ENCODE measurements at regions not wholly inside any gene's neighbourhood (a gene's known extent, or its start where the extent isn't known, plus 50 kb on each side); places are given as distances from the start of the nearest gene placed in this dataset.

- TF ChIP-seq CTCF (IDR thresholded peaks at IDR 0.05), result no peak
- TF ChIP-seq POLR2A (IDR thresholded peaks at IDR 0.05), result no peak
- no peak for TF ChIP-seq POLR2AphosphoS5 (IDR thresholded peaks at IDR 0.05)
Observed at GRCh38 chr10:35838054-35838453, 196.0 kb upstream of the FZD8 start.
